Upper lobe of left lung (tissue), 4 donors: ENCODE measurements at regions not wholly inside any gene's neighbourhood (a gene's known extent, or its start where the extent isn't known, plus 50 kb on each side); places are given as distances from the start of the nearest gene placed in this dataset.

Experiments
- POLR2A ChIP-seq, 4 donors: fragments of 450-650 bp; IDR thresholded peaks; one replicate each; pipeline ENCODE4 v1.5.1; 2016 to 2017; ENCODE audit warnings: antibody characterized with exemption in 4 of 4, mild to moderate bottlenecking in 2 of 4
- POLR2AphosphoS5 ChIP-seq, 2 donors: sonication (generic); formaldehyde crosslinking; IDR thresholded peaks; one replicate each; pipeline ENCODE4 v1.5.1; 2017; ENCODE audit warnings: antibody characterized with exemption in 2 of 2

- TF ChIP-seq POLR2AphosphoS5 (IDR thresholded peaks at IDR 0.05) (no peak), POLR2A (IDR thresholded peaks at IDR 0.05) (no peak)
Measured at GRCh38 chr6:122894791-122895190, 101.2 kb upstream of the CLVS2 start.
